OCI-LY3 (cell line): ENCODE measurements at regions not wholly inside any gene's neighbourhood (a gene's known extent, or its start where the extent isn't known, plus 50 kb on each side); places are given as distances from the start of the nearest gene placed in this dataset.

Experiments
- EZH2phosphoT487 ChIP-seq: fragments of 200-600 bp; shearing (Covaris generic); IDR thresholded peaks from 2 replicates; pipeline ENCODE4 v1.6.1; 2018; ENCODE audit warnings: antibody characterized with exemption, mixed run types, low read depth
- TF ChIP-seq, protein P1 (sequence below): fragments of 200-600, 300-600 bp; sonication (generic); IDR thresholded peaks from 2 replicates; pipeline ENCODE4 v1.5.1; 2014; ENCODE audit warnings: antibody characterized with exemption, low read length, low read depth

DNA sequence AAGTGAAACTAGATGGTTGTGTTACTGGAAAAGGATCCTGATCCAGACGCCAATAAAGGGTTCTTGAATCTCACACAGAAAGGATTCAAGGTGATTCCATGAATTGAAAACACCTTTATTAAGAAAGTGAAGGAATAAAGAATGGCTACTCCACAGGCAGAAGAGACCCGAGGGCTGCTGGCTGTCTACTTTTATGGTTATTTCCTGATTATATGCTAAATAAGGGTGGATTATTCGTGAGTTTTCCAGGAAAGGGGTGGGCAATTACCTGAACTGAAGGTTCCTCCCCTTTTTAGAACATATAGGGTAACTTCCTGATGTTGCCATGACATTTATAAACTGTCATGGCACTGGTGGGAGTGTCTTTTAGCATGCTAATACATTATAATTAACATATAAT lies 50.9 kb upstream of the WARS2 start:
- TF ChIP-seq, protein P1, sequence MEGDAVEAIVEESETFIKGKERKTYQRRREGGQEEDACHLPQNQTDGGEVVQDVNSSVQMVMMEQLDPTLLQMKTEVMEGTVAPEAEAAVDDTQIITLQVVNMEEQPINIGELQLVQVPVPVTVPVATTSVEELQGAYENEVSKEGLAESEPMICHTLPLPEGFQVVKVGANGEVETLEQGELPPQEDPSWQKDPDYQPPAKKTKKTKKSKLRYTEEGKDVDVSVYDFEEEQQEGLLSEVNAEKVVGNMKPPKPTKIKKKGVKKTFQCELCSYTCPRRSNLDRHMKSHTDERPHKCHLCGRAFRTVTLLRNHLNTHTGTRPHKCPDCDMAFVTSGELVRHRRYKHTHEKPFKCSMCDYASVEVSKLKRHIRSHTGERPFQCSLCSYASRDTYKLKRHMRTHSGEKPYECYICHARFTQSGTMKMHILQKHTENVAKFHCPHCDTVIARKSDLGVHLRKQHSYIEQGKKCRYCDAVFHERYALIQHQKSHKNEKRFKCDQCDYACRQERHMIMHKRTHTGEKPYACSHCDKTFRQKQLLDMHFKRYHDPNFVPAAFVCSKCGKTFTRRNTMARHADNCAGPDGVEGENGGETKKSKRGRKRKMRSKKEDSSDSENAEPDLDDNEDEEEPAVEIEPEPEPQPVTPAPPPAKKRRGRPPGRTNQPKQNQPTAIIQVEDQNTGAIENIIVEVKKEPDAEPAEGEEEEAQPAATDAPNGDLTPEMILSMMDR: no peak
- TF ChIP-seq EZH2phosphoT487: no peak
